Vagina (tissue), 2 donors: ENCODE measurements at regions not wholly inside any gene's neighbourhood (a gene's known extent, or its start where the extent isn't known, plus 50 kb on each side); places are given as distances from the start of the nearest gene placed in this dataset.

Source experiments
- CTCF ChIP-seq, 3 experiments: fragments of 450-650 bp in 2 of 3; fragments of 200-600 bp in 1 of 3; sonication (generic) in 1 of 3; IDR thresholded peaks; one replicate each; pipeline ENCODE4 v1.5.1; 2017 to 2019; ENCODE audit warnings: antibody characterized with exemption in 3 of 3, mild to moderate bottlenecking in 2 of 3, moderate library complexity in 2 of 3
- POLR2A ChIP-seq, 2 donors: fragments of 450-650 bp; IDR thresholded peaks; one replicate each; pipeline ENCODE4 v1.6.1; 2017; ENCODE audit warnings: antibody characterized with exemption in 2 of 2, mild to moderate bottlenecking in 2 of 2, moderate library complexity in 2 of 2
- POLR2AphosphoS5 ChIP-seq, 2 donors: sonication (generic); formaldehyde crosslinking; IDR thresholded peaks; one replicate each; pipeline ENCODE4 v1.9.0; 2017; ENCODE audit warnings: antibody characterized with exemption in 2 of 2, mild to moderate bottlenecking in 2 of 2, low read depth in 1 of 2; ENCODE audit not compliant: insufficient read depth in 1 of 2

- TF ChIP-seq POLR2A (IDR thresholded peaks at IDR 0.05) (no peak), CTCF (IDR thresholded peaks at IDR 0.05) (no peak), POLR2AphosphoS5 (IDR thresholded peaks at IDR 0.05; ENCODE audit: insufficient read depth in 1 of 2, low read depth in 1 of 2) (no peak)
Observed at GRCh38 chr2:95700519-95700918, 108.7 kb downstream of the TRIM43 start.
